GM21515 (cell line): ENCODE measurements at regions not wholly inside any gene's neighbourhood (a gene's known extent, or its start where the extent isn't known, plus 50 kb on each side); places are given as distances from the start of the nearest gene placed in this dataset.
"Not testable (repeated sequence)": the region's sequence is repeated elsewhere in the genome, so short reads cannot be mapped to it uniquely, and the experiment has no call there.

Experiments used
- ATAC-seq: cut with Tn5 transposase; IDR thresholded peaks from one replicate; pipeline ENCODE4 v1.9.1; 2021; ENCODE audit not compliant: unreplicated experiment

DNA sequence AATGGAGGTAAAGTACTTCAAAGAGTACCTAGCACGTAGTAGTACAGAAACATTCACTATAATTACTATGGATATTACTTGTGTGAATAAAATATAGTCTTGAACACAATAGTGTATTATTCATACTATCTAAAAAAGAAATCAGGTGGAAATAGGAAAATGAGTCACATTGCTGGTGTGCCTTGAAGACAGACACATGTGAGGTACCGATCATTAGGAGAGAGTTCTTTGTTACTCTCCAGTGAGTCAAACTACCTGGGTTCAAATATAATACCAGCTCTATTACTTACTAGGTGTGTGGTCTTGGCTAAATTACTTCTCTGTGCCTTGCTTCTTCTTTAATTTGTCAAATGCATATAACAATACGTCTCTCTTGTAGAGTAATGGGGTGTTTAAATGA lies 50.8 kb upstream of the BEND6 start:
- no peak for ATAC-seq

DNA sequence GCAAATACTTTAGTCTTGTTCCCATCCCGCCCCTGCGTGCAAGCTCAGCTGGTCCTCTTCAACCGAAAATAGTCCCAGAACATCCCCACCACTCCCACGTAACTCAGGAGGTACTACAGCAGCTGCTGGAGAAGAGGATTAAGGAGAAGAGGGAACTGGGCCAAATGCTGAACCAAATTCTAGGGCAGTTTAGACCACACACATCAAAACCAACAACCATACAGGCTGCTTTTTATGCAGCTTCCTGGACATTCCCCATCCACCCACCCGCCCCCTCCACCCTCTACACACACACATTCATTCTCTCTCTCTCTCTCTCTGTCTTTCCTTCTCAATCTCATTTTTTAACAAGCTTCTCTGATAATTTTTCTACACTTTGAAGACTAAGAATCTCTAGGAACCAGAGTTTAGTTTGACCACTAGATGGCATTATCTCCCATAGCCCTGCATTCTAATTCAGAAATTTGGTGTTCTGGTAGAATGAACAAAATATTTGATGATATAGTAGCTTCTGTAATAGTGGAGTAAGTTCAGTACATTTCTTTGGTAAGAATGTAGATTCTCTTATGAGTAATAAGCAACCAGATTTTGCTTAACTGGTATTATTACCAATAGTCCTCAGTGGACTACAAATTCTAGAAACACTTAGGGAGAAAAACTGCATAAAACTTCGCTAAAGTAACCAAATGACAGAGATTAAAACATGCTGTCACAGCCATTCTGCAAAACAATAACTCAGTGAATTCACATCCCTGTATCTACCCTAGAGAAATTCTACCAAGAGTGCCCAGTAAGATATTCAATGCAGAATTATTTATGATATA lies 52.1 kb upstream of the BEND6 start:
- peak; percentile 52 for ATAC-seq

DNA sequence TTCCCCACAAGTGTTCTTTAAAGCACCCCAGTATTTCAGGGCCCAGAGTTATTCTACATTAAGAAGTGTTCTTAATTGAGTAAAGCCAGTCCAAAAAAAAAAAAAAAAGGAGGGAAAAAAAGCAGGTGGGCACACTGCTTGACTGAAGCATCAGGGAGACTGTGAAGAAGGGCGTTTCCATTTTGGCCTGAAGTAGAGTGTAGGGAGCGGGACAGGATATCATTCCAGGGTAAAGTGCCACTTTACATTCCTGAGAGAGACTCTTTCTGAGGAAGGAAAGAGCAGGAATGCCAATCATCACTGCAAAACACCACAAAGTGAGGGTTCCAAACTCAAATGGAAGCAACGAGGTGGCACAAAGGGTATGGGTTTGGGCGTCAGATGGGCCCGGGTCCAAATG lies 54.1 kb upstream of the BEND6 start:
- ATAC-seq, result no peak

DNA sequence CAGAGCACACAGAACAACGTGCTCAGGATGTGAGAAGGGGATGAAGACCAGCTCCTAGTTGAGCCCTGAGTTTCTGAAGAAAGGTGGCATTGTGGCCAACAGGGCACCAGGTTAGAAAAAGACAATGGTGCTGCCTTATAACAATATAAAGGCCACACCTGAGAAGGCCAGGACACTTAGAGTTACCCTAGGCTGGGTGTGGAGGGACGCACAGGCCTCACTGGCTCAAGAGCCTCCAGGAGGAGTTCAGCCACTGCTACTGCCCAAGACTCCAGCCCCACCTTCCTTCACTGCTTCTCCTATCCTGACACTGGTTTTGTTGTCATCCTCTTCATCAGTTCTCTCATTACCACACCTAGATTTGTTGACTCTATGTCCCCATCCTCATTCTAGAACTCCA lies 55.2 kb upstream of the BEND6 start:
- ATAC-seq, result no peak

DNA sequence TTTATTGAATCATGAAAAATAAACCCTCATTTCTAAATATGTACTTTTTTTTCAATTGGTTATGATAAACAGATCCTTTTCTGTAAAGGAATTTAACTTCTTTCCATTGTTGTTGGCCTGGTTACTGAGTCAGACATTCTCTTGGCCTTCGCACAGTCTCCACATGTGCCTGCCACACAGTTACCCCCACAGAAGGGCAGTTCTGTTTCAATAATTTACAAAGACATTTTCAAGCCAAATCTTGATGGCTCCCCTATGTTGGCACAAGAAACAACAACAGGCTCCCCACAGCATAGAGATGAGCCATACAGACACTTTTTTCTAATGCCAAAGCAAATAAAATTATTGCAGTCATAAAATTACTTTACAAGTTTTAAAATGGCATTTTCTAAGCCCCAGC lies 55.6 kb upstream of the BEND6 start:
- ATAC-seq, result no peak

DNA sequence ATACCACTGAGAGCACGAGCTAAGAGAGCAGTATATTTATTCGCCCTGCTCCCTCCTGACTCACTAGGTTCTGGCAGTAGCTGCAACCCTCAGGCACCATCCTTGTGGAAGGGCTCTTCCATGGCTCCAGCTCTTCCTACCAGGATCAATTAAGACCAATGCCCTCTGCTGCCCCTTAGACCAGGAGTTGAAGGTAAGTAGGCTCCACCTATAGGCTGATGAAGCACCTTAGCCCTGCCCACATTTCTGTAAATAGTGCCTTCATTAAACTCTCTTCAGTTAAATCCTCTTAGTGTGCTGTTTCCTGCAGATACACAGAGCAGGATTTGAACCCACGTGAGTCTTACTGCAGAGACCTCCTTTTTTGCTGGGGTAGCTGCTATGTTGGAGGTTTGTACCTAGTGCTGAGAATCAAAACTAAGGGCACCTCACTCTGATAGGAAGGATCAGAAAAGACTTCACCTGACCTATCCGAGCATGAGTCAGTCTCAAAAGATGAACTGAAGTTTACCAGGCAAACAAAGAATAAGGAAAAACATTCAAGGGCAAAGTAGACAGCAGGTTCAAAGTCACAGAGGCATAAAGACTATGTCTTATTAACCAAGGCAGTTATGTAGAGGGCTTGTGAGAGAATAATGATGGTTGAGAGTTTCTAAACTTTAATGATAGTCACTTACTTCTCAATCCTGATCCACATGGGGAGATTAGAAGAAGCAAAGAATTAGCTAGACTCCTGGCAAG lies 56.9 kb upstream of the BEND6 start:
- no peak for ATAC-seq

DNA sequence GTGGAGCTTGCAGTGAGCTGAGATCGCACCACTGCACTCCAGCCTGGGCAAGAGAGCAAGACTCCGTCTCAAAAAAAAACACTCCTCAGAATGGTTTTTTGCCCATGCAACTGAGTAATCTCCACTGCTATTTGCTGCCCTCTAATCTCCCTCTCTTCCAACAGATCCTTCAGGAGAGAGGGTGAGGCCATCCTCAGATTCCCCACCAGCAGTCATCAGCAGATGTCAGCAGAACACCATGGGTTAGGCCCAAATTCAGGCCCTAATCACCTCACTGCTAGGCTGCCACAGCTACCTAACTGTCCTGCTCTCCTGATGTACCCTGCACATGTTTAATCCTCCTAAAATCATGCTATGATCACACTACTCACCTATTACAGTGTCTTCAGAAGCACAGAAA lies 63.2 kb upstream of the BEND6 start:
- ATAC-seq, result no peak

DNA sequence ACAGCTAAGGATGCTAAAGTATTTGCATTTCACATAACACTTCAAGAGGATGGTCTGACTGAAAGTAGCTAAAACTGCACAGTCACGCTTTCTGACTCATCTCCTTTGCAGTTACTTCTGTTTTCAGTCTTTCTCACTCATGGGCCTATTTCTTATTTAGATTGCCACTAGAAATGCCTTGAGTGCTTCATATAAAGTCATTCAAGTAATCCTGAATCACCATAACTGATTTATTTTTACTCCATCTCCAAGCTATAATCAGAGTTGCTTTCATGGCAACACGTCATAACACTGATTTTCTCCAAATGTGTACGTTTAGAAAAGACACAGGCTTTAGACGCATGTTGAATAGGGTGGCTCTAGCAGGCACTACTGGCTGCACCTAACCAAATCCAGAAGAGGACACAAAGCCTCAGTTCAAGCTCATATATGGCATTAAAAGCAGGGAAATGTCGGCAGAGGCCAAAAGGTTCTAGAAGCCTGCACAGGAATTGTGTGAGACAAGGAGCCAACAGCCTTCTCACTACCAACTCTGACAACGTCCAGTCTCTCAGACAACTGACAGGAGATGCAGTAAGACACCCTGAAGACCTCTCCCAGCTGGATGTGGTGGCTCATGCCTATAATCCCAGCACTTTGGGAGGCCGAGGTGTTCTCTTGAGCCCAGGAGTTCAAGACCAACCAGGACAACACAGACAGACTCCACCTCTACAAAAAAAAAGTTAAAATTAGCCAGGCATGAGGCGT lies 64.1 kb upstream of the BEND6 start:
- peak; percentile 96 for ATAC-seq

DNA sequence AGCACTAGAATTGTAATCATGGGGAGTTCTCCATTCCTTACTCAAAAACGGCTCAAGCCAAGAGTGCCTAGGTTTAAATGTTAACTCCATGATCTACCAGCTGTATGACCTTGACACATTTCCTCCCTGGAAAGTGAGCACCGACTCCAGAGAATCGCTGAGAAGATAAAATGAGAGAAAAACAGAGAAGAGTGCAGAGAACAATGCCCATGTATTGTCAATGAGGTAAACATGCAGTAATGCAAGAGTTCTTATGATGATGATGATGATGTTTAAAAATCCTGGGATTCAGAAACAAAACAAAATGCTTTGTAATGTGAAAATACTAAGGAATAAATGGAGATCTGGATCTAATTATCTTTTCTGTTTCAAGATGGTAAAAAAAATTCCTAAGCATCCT lies 64.8 kb upstream of the BEND6 start:
- ATAC-seq, result no peak

DNA sequence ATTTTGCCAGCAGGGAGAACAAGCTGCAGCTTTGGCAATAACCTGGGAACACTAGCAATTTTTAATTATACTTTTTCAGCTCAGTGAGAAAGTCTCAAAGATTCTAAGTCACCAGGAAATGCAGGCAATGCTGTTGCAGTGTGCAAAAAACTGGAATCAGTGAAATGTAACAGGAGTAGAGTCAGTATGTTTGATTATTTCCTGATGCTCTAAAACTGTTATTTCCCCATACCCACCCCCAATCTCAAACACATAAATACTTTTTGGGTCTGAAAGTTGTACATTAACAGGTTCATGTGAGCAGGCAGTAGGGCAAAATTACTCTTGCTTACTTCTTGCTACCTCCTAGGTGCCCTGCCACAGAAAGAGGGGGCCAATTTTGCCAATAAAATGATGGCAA lies 65.4 kb upstream of the BEND6 start:
- no peak for ATAC-seq

DNA sequence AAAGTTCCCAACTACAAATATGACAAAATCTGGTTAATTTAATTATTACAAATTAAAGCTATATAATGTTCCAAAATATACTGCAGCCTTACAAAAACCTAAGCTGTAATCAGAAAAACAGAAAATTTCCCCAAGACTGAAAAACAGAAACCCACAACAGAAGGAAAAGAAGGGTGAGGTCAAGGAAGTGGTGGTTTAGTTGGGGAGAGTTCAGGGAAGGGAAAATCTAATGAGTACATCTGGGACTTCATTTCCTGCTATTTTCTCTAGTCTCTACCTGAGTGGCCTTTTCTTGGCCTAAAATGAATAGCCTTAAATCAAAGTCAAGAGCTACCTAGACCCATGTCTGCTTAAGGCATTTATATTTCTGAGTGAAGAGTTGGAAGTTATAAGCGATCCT lies 66.2 kb upstream of the BEND6 start:
- ATAC-seq, result no peak

DNA sequence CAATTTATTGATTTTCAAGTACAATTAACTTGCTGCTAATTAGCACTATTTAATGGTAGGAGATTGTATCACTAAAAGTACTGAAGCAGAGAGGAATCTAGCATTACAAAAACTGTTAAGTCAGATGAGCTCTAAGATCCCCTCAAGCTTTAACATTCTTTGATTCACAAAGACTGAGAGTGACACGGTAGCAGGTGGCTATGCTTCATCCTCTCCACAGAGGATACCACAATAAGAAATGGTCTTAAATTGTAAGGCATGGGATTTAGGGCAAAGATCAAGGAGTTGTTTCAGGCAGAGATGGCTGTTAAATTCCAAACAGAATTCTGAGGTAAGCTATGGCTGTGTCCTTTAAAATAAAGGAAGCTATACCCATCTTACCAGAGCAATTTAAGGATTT lies 67.8 kb upstream of the BEND6 start:
- no peak for ATAC-seq

DNA sequence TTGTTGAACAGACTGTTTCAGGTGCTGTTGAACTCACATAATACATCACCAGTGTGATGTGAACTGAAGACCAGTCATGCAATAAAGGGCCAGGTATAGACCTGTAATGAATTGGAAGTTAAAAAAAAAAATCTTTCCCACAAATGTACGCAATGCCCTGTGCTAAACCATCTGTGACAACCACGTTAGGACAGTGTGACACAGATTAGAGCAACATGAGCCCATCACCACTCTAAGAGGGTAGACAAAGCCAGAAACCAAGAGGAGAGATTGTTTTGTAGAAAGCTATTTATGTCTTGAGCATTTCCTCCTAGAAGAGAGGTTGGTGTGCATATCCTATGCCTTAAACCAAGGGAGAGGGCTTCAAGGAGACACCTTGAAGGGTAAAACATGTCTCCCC lies 77.0 kb upstream of the BEND6 start:
- no peak for ATAC-seq

DNA sequence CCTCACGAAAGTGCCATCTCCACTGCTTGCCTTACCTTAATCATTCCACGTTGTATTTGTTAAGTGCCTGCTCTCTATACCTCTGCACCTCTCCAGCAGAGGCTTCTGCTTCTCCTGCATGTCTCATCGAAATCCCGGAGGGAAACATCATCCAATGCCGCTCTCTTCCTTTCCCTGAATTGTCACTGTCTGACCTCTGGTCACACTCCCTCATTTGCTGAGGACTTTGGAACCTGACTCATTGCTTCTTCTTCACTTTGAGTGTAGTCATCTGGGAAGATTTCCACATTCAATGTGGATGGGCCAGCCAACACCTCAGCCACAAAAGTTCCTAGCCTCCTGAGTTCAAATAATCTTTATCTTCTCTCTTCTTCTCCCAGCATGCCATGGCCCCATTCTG lies 78.9 kb upstream of the BEND6 start:
- ATAC-seq, result no peak

DNA sequence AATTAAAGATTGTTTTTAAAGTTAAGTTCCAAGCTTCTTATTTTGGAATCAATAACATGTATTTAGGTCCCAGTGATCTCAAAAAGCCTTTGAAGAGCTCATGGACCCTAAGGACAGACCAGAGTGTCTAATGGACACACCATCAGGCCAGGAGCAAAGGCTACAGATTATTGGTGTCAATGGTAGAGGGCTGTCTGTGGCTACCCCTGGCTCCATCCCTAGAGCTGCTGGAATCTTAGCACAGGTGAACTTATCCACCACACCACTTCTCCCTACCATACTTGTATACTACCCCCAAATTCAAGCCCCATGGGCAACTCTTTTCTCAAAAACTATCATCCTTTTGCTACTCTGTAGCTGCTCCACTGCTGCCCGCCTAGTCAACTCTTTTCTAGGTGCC lies 79.4 kb upstream of the BEND6 start:
- ATAC-seq, result no peak

DNA sequence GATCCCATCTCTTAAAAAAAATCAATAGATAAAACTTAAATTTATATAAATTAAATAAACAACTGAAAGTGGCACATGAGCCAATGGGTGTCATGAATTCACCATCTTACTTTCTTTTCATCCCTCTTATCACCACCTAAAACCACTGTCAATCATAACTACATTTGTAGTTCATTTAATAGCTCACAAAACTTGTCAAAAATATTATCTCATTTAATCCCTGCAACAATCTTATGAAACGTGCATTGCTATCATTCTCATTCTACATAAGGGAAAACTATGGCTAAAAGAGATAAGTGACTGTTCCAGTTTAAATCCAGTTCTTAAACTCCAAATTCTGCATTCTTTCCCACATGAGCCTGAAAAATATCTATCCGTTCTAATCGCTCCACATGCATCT lies 80.6 kb upstream of the BEND6 start:
- ATAC-seq, result no peak

DNA sequence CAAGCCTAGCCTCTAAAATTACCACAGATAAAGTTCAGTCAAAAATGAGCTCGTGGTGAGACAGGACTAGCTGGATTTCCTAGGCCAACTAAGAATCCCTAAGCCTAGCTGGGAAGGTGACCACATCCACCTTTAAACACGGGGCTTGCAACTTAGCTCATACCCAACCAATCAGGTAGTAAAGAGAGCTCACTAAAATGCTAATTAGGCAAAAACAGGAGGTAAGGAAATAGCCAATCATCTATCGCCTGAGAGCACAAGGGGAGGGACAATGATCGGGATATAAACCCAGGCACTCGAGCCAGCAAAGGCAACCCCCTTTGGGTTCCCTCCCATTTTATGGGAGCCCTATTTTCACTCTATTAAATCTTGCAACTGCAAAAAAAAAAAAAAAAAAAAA lies 84.9 kb upstream of the BEND6 start:
- ATAC-seq, result not testable (repeated sequence)

DNA sequence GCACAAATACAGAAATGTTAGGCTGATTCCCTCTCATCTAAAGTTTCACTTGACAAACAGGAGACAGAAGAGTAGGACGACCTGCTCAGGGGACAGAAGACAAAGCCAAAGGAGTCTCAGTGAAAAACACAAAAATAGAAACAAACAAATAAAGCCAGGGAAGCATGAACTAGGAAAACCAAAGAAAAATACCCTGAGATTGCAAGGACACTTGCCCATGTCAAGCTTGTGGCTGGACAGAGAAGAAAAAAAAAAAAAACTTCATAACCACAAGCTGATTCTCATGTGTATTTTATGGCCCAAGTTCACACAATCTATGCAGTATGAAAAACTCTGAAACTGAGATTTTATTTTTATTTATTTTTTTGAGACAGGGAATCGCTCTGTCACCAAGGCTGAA lies 85.6 kb upstream of the BEND6 start:
- ATAC-seq, result no peak

DNA sequence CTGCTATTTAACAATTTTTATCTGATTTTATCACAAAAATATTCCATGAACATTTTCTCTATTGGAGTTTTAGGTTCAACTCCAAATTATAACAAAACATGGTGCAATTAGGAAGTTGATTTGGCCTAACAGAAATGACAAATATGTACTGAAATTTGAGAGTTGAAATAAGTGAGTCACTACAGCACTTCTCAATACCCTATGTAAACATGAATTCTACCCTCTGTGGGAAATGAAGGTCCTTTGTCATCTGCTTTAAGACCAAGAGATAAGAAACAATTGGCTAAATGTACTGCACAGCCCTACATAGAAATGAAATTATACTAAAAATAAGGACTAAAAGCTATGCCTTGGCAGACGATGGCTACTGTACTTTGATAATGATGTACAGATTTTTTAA lies 86.2 kb upstream of the BEND6 start:
- ATAC-seq, result no peak

DNA sequence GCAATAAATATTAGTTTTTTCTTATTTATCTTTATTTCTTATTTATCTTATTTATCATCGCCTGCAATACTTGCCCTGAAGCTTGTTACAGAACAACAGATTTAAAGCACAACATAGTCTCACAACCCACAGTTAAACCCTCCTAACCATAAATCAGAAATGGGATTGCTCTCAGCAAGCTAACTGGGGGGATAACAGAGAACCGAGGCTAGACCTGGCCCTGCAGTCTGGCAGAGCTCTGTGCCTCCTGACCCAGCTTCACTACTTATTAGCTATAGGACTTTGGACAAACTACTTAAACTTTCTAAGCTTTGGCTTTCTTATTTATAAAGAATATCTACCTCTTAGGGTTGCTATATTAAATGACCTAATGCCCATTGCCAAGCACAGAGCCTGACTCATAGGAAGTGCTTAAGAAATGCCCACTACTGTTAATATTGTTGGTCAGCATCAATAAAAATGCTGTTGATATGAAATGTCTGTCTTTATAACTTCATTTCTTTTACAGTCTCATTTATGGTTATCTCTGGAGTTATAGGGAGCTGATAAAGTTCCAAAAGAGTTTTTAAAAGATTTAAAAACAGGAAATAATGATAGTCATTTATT lies 87.9 kb upstream of the BEND6 start:
- no peak for ATAC-seq

DNA sequence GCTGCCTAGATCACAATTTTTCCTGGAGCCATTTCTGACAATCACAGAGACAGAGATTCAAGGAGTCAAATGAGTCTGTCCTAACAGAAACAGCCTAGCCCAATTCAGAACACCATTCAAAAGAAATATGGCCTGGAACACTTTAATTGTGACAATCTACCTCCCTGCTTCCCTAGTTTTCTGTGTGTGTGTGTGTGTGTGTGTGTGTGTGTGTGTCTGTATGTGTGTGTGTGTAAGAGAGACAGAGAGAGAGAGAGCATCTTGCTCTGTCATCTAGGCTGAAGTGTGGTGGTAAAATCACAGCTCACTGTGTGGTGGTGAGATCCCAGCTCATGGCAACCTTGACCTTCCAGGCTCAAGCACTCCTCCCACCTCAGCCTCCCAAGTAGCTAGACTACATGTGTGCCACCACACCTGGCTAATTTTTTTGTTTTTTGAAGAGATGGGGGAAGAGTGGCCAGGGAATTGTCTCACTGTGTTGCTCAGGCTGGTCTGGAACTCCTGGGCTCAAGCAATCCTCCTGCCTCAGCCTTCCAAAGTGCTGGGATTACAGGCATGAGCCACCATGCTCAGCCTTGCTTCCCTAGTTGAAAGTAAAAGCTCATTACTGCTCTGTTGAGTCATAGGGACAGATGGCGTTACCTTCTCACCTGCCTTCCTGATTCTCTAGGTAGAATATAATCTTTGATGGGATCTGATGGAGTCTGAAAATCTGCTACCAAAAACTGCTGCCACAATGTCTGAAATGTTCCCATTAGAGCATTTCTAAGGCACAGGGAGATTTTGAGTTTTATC lies 89.6 kb upstream of the BEND6 start:
- ATAC-seq, result no peak
